Psoas muscle (tissue), 7 donors: ENCODE measurements at regions not wholly inside any gene's neighbourhood (a gene's known extent, or its start where the extent isn't known, plus 50 kb on each side); places are given as distances from the start of the nearest gene placed in this dataset.

ENCODE experiments used
- ATAC-seq, 4 donors: fragments of 200-7000 bp; cut with Tn5 transposase; one replicate each; pipeline ENCODE4 v1.9.1; 2020; ENCODE audit warnings: moderate library complexity in 3 of 4, mild to moderate bottlenecking in 2 of 4
- DNase-seq, 2 donors: peaks; one replicate each; pipeline ENCODE4 v3.0.0-alpha.2; 2020
- H3K27ac ChIP-seq: fragments of 200-600 bp; one replicate; pipeline ENCODE4 v1.8.0; 2022
- H3K27me3 ChIP-seq, 3 donors: fragments of 200-600 bp in 1 of 3; one replicate each; pipeline versions ENCODE4 v1.6.1 to v1.8.0; 2013 to 2022; ENCODE audit warnings: low read length in 2 of 3, mild to moderate bottlenecking in 2 of 3, moderate library complexity in 1 of 3; ENCODE audit not compliant: insufficient read depth in 3 of 3
- H3K36me3 ChIP-seq, 2 donors: fragments of 200-600 bp in 1 of 2; one replicate each; pipeline versions ENCODE4 v1.6.1 to v1.8.0; 2013 to 2022; ENCODE audit warnings: low read depth in 1 of 2, mild to moderate bottlenecking in 1 of 2, moderate library complexity in 1 of 2; ENCODE audit not compliant: insufficient read depth in 1 of 2
- H3K4me1 ChIP-seq: fragments of 200-600 bp; one replicate; pipeline ENCODE4 v1.8.0; 2022
- H3K4me3 ChIP-seq: fragments of 200-600 bp; one replicate; pipeline ENCODE4 v1.8.0; 2022; ENCODE audit warnings: mild to moderate bottlenecking
- H3K9me3 ChIP-seq: fragments of 200-600 bp; one replicate; pipeline ENCODE4 v1.8.0; 2022
- WGBS, 3 donors: extraction: QIAGEN DNeasy Blood & Tissue Kit; methylation state at CpG; one replicate each; pipeline versions ENCODE4 v1.1.6 to v1.1.7; 2013; 5-methylcytosine and 5-hydroxymethylcytosine counted together
- intact Hi-C, 2 donors: fragments of 100-400 bp; cut with DNase I; formaldehyde crosslinking; loops; one replicate each; pipeline versions ENCODE4 v1.11.0 to v1.14.2; 2022
- TF ChIP-seq, protein P1 (sequence below): fragments of 200-600 bp; IDR thresholded peaks from one replicate; pipeline ENCODE4 v1.8.0; 2022; ENCODE audit warnings: antibody characterized with exemption
- donor health status: healthy with polysubstance abuse.
- donor health status: DM: no; HTN: no; CAD: no; lungs with moderate emphysema.
- donor health status: Bipolar disorder and iron deficiency.
- donor health status: healthy.
- donor health status: DM: yes; HTN: yes; CAD: no.
- donor health status: DM: no; HTN: no; CAD: no.
- donor health status: DM: yes; HTN: yes; CAD: no.

DNA sequence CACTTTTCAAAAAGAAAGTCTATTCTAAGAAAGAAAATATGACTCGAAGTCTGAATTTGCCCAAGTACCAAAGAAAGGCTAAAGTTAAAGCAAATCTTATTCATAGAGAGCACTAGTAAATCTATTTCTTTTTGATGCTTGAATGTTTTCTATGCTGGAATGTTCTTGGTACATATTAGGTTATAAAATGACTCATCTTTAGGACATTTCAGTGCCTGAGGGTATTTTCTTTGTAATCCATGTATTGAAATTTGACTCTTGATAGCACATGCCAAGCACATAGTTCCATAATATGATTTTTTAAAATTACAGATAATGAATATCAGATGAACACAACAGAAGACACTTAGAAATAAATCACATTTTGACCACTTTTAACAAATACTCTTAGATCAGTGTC lies 232.8 kb downstream of the TRIML1 start:
- H3K4me3 ChIP-seq: no peak overlapping the region
- no peak for ATAC-seq
- H3K4me1 ChIP-seq: no peaks in the 10 kb centered on the region
- H3K27ac ChIP-seq: no peak overlapping the region
- no peaks in the 10 kb centered on the region for H3K27me3 ChIP-seq
- H3K36me3 ChIP-seq: no peaks in the 10 kb centered on the region
- no peak for DNase-seq
- TF ChIP-seq, protein P1, sequence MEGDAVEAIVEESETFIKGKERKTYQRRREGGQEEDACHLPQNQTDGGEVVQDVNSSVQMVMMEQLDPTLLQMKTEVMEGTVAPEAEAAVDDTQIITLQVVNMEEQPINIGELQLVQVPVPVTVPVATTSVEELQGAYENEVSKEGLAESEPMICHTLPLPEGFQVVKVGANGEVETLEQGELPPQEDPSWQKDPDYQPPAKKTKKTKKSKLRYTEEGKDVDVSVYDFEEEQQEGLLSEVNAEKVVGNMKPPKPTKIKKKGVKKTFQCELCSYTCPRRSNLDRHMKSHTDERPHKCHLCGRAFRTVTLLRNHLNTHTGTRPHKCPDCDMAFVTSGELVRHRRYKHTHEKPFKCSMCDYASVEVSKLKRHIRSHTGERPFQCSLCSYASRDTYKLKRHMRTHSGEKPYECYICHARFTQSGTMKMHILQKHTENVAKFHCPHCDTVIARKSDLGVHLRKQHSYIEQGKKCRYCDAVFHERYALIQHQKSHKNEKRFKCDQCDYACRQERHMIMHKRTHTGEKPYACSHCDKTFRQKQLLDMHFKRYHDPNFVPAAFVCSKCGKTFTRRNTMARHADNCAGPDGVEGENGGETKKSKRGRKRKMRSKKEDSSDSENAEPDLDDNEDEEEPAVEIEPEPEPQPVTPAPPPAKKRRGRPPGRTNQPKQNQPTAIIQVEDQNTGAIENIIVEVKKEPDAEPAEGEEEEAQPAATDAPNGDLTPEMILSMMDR: no peak
- 67 to 79% (median 68%) methylated on average over 1 of the region's 1 CpG for WGBS, 3 donors
- no peaks in the 10 kb centered on the region for H3K9me3 ChIP-seq
- intact Hi-C loops: no loop called here

DNA sequence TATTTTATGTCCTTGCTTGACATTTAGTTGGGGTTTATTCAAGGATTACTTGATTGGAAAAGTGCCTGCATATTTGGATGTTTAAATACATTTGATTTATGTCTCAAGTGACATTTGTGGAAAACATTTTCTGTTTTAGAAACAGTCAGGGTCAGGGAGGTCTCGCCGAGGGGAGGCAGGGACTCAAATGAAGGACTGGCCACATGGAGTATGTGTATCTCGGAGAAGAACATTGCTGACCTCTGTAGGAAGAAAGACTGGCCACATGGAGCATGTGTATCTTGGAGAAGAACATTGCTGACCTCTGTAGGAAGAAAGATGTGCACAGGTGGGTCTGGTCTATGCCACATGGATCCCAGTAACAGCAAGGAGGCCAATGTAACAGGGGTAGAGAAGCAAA lies 233.6 kb downstream of the TRIML1 start:
- ATAC-seq: no peak
- Histone ChIP-seq H3K36me3 (no peaks in the 10 kb centered on the region), H3K4me1 (no peaks in the 10 kb centered on the region), H3K9me3 (no peaks in the 10 kb centered on the region), H3K27ac (no peak overlapping the region), H3K27me3 (no peaks in the 10 kb centered on the region), H3K4me3 (no peak overlapping the region)
- intact Hi-C loops: no loop called here
- 37 to 45% (median 42%) methylated on average over 3 of the region's 3 CpGs for WGBS, 3 donors
- DNase-seq: no peak
- TF ChIP-seq, protein P1: peak; percentile 21

DNA sequence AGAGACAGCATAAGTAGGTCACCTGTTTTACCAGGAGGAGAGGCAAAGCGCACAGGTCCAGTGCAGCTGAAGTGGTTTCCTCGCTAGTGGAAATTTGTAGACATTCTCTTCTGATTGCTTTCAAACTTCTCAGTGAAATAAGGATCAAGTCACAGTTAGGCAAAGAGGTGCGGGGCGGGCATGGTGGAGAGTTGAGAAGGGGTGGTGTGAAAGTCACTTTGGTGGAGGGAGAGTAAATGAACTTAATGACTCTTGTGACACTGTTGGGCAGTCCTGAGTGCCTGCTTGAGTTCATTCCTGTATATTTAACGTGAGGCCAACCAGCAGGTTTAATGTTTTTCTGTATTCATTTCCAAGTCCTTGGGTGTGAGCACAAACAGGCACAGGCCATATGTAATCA lies 235.6 kb downstream of the TRIML1 start:
- ATAC-seq: no peak
- H3K9me3 ChIP-seq: no peaks in the 10 kb centered on the region
- DNase-seq: no peak
- no peak overlapping the region for H3K4me3 ChIP-seq
- TF ChIP-seq, protein P1: no peak
- H3K27ac ChIP-seq: no peak overlapping the region
- no peaks in the 10 kb centered on the region for H3K36me3 ChIP-seq
- intact Hi-C loops: no loop called here
- WGBS, 3 donors: 82 to 92% (median 84%) methylated on average over 5 of the region's 5 CpGs
- H3K27me3 ChIP-seq: no peaks in the 10 kb centered on the region
- no peaks in the 10 kb centered on the region for H3K4me1 ChIP-seq

DNA sequence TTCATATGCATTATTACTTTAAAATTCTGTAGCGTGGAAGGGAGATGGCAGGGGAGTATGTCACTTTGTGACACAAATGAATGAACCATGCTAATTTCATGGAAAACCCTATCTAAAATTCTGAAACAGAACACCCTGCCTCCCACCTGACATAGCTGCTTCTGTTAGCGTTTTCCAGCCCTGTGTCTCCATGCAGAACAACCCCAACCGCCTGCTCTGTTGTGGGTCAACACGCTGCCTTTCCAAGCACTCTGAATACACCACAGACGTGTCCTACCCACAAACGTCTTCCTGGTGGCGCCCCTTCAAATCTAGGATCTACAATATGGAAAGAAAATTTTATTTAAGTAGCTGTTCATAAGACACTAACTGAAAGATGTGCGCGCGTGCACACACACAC lies 238.6 kb downstream of the TRIML1 start:
- H3K4me3 ChIP-seq: no peak overlapping the region
- H3K4me1 ChIP-seq: no peaks in the 10 kb centered on the region
- no peak overlapping the region for H3K27ac ChIP-seq
- no peaks in the 10 kb centered on the region for H3K9me3 ChIP-seq
- H3K36me3 ChIP-seq: no peaks in the 10 kb centered on the region
- no peak for ATAC-seq
- intact Hi-C loops: no loop called here
- H3K27me3 ChIP-seq: no peaks in the 10 kb centered on the region
- TF ChIP-seq, protein P1: no peak
- 92 to 93% (median 92%) methylated on average over 10 of the region's 10 CpGs for WGBS, 3 donors
- no peak for DNase-seq

DNA sequence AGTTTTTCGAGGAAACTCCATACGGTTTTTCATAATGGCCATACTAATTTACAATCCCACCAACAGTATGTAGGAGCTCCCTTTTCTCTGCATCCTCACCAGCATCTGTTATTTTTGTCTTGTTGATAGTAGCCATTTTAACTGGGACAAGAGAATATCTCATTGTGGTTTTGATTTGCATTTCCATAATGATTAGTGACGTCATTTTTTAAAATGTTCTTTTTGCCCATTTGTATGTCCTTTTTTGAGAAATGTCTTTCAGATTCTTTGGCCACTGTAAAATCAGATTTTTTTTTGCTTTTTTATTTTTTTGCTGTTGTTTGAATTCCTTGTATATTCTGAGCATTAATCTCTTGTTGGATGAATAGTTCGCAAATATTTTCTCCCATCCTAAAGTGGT lies 243.9 kb downstream of the TRIML1 start:
- peaks cover 12% of the 10 kb centered on the region for H3K9me3 ChIP-seq
- intact Hi-C loops: no loop called here
- H3K4me1 ChIP-seq: no peaks in the 10 kb centered on the region

More for the DNA sequence above, 243.9 kb downstream of the TRIML1 start:
- DNase-seq: no peak
- no peak overlapping the region for H3K27ac ChIP-seq
- no peak for ATAC-seq
- H3K36me3 ChIP-seq: no peaks in the 10 kb centered on the region
- TF ChIP-seq, protein P1: no peak
- H3K27me3 ChIP-seq: no peaks in the 10 kb centered on the region
- no peak overlapping the region for H3K4me3 ChIP-seq
- 91 to 93% (median 92%) methylated on average over 4 of the region's 4 CpGs for WGBS, 3 donors
